ENCODE measurements at regions not wholly inside any gene's neighbourhood (a gene's known extent, or its start where the extent isn't known, plus 50 kb on each side); places are given as distances from the start of the nearest gene placed in this dataset.

GRCh38 chr11:19512618-19513017, 200.0 kb upstream of the NAV2 start (continued):
- TF ChIP-seq PBX3 (IDR thresholded peaks at IDR 0.05; ENCODE audit: insufficient replicate concordance, low read depth, low read length) (no peak), NFYB (IDR thresholded peaks at IDR 0.05; ENCODE audit: insufficient read depth, low read depth, low read length) (no peak), BHLHE40 (IDR thresholded peaks at IDR 0.05; ENCODE audit: borderline replicate concordance in 1 of 2, low read depth in 2 of 2, low read length in 1 of 2) (no peak)

- DNase-seq (ENCODE audit: low read depth, low spot score) (no peak), ATAC-seq (no peak), FAIRE-seq (no peak)
- ChIA-PET POLR2A (interaction anchor here (1.4 kb wide), 1 partner anchor 23 kb away, joined by 3 read pairs; no protein-coding TSS in a partner anchor), CTCF (no interaction called here), SMC1A (ENCODE audit: uncharacterized antibody, unreplicated experiment) (no interaction called here), RAD21 (ENCODE audit: unreplicated experiment) (no interaction called here)
- Histone ChIP-seq H3K4me3 (no peak overlapping the region), H3K27ac (ENCODE audit: control insufficient read depth, insufficient read depth) (no peak overlapping the region), H4K20me1 (ENCODE audit: control insufficient read depth, insufficient read depth) (no peaks in the 10 kb centered on the region), H2AFZ (ENCODE audit: control insufficient read depth, low read depth, low read length) (no peak overlapping the region), H3K4me2 (ENCODE audit: control insufficient read depth, insufficient read depth) (no peak overlapping the region), H3K36me3 (ENCODE audit: control insufficient read depth in 2 of 2, insufficient read depth in 2 of 2, low read length in 1 of 2) (no peaks in the 10 kb centered on the region), H3K9me3 (replicated peaks; ENCODE audit: control insufficient read depth, insufficient read depth, low read length) (no peaks in the 10 kb centered on the region), H3K27me3 (replicated peaks in 1 of 2; ENCODE audit: control insufficient read depth in 2 of 2, insufficient read depth in 2 of 2, low read length in 1 of 2) (no peaks in the 10 kb centered on the region), H3K4me1 (ENCODE audit: control insufficient read depth, insufficient read depth, low read length) (no peaks in the 10 kb centered on the region), H3K9ac (ENCODE audit: control insufficient read depth, insufficient read depth, low read length) (no peak overlapping the region), H3K79me2 (ENCODE audit: control insufficient read depth, insufficient read depth, low read length) (no peaks in the 10 kb centered on the region)
- no TSS peak for BruUV-seq (replicated peaks)
- WGBS (ENCODE audit: insufficient coverage, insufficient replicate concordance, low lambda C conversion rate, missing lambda C conversion rate): 46% methylated on average over 9 of the region's 9 CpGs
- in situ Hi-C loops (cut with MboI): no loop called here
- intact Hi-C loops (cut with micrococcal nuclease; ENCODE audit: unreplicated experiment): no loop called here
- TF ChIP-seq NRF1 (conservative IDR thresholded peaks at IDR 0.05; ENCODE audit: low read depth, low read length) (no peak), CREM (IDR thresholded peaks at IDR 0.05; ENCODE audit: low read depth) (no peak), ETV6 (conservative IDR thresholded peaks at IDR 0.05 in 1 of 2, IDR thresholded peaks at IDR 0.05 in 1 of 2; ENCODE audit: borderline replicate concordance in 1 of 2, low read depth in 1 of 2) (no peak), ZBED1 (IDR thresholded peaks at IDR 0.05; ENCODE audit: borderline replicate concordance) (no peak), GABPA (IDR thresholded peaks at IDR 0.05; ENCODE audit: low read depth) (no peak), IRF4 (IDR thresholded peaks at IDR 0.05; ENCODE audit: low read depth, low read length) (no peak), JUND (IDR thresholded peaks at IDR 0.05; ENCODE audit: low read depth, low read length) (no peak), CTCF (IDR thresholded peaks at IDR 0.05 in 2 of 3, conservative IDR thresholded peaks at IDR 0.05 in 1 of 3; ENCODE audit: control insufficient read depth in 2 of 3, extremely low read depth in 1 of 3, insufficient read depth in 1 of 3, low read depth in 3 of 3, low read length in 3 of 3) (no peak), SMC3 (IDR thresholded peaks at IDR 0.05; ENCODE audit: borderline replicate concordance, low read length) (no peak), CBFB (IDR thresholded peaks at IDR 0.05; ENCODE audit: low read depth) (no peak), PRDM15 (CRISPR knock-in tag; IDR thresholded peaks at IDR 0.05) (no peak), RB1 (IDR thresholded peaks at IDR 0.05; ENCODE audit: borderline replicate concordance) (no peak), SRF (IDR thresholded peaks at IDR 0.05; ENCODE audit: low read depth in 2 of 2, low read length in 2 of 2) (no peak)
Observed at GRCh38 chr11:19511413-19512183, 201.0 kb upstream of the NAV2 start.

Data from GM12878 (cell line).